Nephron (organoid): ENCODE measurements at regions not wholly inside any gene's neighbourhood (a gene's known extent, or its start where the extent isn't known, plus 50 kb on each side); places are given as distances from the start of the nearest gene placed in this dataset.

Experiments used
- H3K27ac Mint-ChIP-seq, 3 experiments: 2 replicates each; pipeline ENCODE4 v1.8.0; 2020; ENCODE audit warnings: mixed read lengths in 3 of 3, mild to moderate bottlenecking in 2 of 3, moderate library complexity in 1 of 3
- H3K27me3 Mint-ChIP-seq: 2 replicates; pipeline ENCODE4 v1.8.0; 2021; ENCODE audit warnings: low read depth, mild to moderate bottlenecking, moderate library complexity, mixed read lengths
- H3K36me3 Mint-ChIP-seq: 2 replicates; pipeline ENCODE4 v1.8.0; 2020; ENCODE audit warnings: low read depth, mixed read lengths
- H3K4me1 Mint-ChIP-seq: 2 replicates; pipeline ENCODE4 v1.8.0; 2020; ENCODE audit warnings: mixed read lengths
- H3K4me3 Mint-ChIP-seq, 3 experiments: 2 replicates each; pipeline ENCODE4 v1.8.0; 2020; ENCODE audit warnings: mild to moderate bottlenecking in 3 of 3, mixed read lengths in 3 of 3, moderate library complexity in 2 of 3
- H3K9me3 Mint-ChIP-seq: 2 replicates; pipeline ENCODE4 v1.8.0; 2020; ENCODE audit warnings: mixed read lengths
- TF ChIP-seq, protein P1 (sequence below), 3 experiments: fragments of 200-600 bp; sonication (generic); IDR thresholded peaks; one replicate each; pipeline ENCODE4 v1.5.0; 2021; ENCODE audit warnings: antibody characterized with exemption in 3 of 3; ENCODE audit not compliant: unreplicated experiment in 3 of 3

DNA sequence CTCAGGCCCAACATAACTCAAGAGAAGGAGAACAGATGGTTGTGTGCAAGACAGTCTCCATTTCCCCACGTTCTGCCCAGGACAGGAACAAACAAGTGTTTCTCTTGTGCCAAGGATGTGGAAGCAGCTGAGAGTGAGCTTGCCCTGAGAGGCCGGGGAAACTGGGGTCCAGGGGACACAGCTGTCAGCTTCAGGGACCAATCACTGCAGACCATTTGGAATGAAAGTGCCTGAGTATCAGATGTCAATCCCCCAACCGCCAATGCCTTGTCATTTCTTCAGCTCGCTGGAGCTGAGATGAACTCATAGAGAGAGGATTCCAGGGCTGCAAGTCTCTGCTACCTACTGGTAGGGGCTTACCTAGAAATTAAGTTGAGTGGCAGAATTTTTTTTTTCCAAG, 71.9 kb upstream of the METAP2 start:
- H3K36me3 Mint-ChIP-seq: no peaks in the 10 kb centered on the region
- TF ChIP-seq, protein P1, sequence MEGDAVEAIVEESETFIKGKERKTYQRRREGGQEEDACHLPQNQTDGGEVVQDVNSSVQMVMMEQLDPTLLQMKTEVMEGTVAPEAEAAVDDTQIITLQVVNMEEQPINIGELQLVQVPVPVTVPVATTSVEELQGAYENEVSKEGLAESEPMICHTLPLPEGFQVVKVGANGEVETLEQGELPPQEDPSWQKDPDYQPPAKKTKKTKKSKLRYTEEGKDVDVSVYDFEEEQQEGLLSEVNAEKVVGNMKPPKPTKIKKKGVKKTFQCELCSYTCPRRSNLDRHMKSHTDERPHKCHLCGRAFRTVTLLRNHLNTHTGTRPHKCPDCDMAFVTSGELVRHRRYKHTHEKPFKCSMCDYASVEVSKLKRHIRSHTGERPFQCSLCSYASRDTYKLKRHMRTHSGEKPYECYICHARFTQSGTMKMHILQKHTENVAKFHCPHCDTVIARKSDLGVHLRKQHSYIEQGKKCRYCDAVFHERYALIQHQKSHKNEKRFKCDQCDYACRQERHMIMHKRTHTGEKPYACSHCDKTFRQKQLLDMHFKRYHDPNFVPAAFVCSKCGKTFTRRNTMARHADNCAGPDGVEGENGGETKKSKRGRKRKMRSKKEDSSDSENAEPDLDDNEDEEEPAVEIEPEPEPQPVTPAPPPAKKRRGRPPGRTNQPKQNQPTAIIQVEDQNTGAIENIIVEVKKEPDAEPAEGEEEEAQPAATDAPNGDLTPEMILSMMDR (IDR thresholded peaks at IDR 0.05; ENCODE audit: unreplicated experiment in 3 of 3): no peak
- no peak overlapping the region for H3K4me3 Mint-ChIP-seq
- H3K27ac Mint-ChIP-seq: no peak overlapping the region
- peaks cover 7% of the 10 kb centered on the region for H3K4me1 Mint-ChIP-seq
- H3K9me3 Mint-ChIP-seq: peaks cover 3% of the 10 kb centered on the region
- H3K27me3 Mint-ChIP-seq: peaks cover 6% of the 10 kb centered on the region

DNA sequence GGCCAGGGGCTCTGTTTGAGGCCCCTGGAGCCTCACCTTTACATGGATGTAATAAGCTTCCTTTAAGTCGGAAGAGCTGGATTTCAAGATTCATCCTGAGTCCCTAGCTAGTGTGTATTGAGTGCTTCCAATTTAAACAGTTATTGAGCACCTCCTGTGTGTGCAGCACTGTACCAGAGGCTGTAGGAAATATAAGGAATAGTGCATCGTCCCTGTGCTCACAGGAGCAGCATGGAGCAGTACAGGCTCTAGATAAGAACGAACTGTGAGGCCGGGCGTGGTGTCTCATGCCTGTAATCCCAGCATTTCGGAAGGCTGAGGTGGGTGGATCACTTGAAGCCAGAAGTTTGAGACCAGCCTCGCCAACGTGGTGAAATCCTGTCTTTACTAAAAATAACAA, 65.8 kb upstream of the METAP2 start:
- no peaks in the 10 kb centered on the region for H3K9me3 Mint-ChIP-seq
- H3K4me3 Mint-ChIP-seq: no peak overlapping the region
- TF ChIP-seq, protein P1 (IDR thresholded peaks at IDR 0.05; ENCODE audit: unreplicated experiment in 3 of 3): no peak
- H3K27me3 Mint-ChIP-seq: peaks cover 3% of the 10 kb centered on the region
- H3K4me1 Mint-ChIP-seq: peaks cover 9% of the 10 kb centered on the region
- no peaks in the 10 kb centered on the region for H3K36me3 Mint-ChIP-seq
- H3K27ac Mint-ChIP-seq: peak overlapping the region in 1 of 3 experiments; percentile 20

DNA sequence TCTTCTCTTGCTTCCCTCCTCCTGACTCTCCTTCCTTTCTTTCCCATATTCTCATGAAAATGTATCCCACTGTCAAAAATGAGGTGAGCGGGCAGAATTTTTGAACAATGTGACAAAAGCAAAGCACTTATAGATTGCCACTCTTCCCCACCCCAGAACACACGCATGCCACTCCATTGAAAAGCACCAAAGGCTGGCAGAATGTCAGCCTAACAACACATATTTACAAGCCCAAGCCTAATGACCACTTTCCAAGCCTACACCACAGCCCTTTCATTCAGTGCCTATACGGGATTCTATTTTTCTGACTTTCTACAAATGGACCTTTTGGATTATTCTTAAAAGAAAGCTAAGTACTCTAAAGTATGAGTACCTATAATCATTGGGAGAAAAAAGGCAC, 62.9 kb upstream of the METAP2 start:
- Mint-ChIP-seq H3K27ac (no peak overlapping the region), H3K4me3 (no peak overlapping the region)

DNA sequence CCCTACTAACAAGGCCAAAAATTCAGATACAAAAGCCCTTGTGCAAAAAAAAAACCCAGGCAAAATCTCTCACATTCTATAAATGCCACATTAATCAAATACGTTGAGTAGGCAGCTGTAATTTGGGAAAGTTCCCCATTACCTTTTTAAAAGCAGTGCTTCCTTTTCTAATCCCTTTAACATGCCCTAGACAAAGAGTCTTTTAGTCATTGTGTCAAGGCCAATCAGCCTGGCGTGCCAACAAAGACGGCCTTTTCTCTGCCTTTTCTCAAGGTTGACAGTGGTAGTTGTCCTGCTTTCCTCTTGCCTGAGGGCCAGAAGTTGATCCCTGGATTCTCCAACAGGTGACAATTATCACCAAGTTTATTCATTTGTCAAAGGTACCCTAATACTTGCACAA, 62.5 kb upstream of the METAP2 start:
- Mint-ChIP-seq H3K36me3 (no peaks in the 10 kb centered on the region), H3K27ac (no peak overlapping the region), H3K27me3 (peaks cover 3% of the 10 kb centered on the region), H3K4me1 (peaks cover 9% of the 10 kb centered on the region), H3K4me3 (no peak overlapping the region), H3K9me3 (no peaks in the 10 kb centered on the region)
- TF ChIP-seq, protein P1 (IDR thresholded peaks at IDR 0.05; ENCODE audit: unreplicated experiment in 3 of 3): no peak

More for the DNA sequence above, 62.9 kb upstream of the METAP2 start:
- peaks cover 9% of the 10 kb centered on the region for H3K4me1 Mint-ChIP-seq
- peaks cover 3% of the 10 kb centered on the region for H3K27me3 Mint-ChIP-seq
- TF ChIP-seq, protein P1 (IDR thresholded peaks at IDR 0.05; ENCODE audit: unreplicated experiment in 3 of 3): no peak
- H3K9me3 Mint-ChIP-seq: no peaks in the 10 kb centered on the region
- no peaks in the 10 kb centered on the region for H3K36me3 Mint-ChIP-seq

- no peaks in the 10 kb centered on the region for H3K27me3 Mint-ChIP-seq
- no peaks in the 10 kb centered on the region for H3K9me3 Mint-ChIP-seq
- peak overlapping the region in 2 of 3 experiments; percentile 59 to 74 for H3K27ac Mint-ChIP-seq
- H3K36me3 Mint-ChIP-seq: no peaks in the 10 kb centered on the region
- H3K4me3 Mint-ChIP-seq: no peak overlapping the region
- peaks cover 18% of the 10 kb centered on the region for H3K4me1 Mint-ChIP-seq
- TF ChIP-seq, protein P1 (IDR thresholded peaks at IDR 0.05; ENCODE audit: unreplicated experiment in 3 of 3): no peak
These were observed 61.3 kb upstream of the METAP2 start for GRCh38 chr12:95412482-95413311.

GRCh38 chr12:95413576-95413975, 60.4 kb upstream of the METAP2 start:
- TF ChIP-seq, protein P1 (IDR thresholded peaks at IDR 0.05; ENCODE audit: unreplicated experiment in 3 of 3): no peak
- Mint-ChIP-seq H3K4me3 (no peak overlapping the region), H3K9me3 (no peaks in the 10 kb centered on the region), H3K36me3 (no peaks in the 10 kb centered on the region), H3K4me1 (peaks cover 22% of the 10 kb centered on the region), H3K27me3 (no peaks in the 10 kb centered on the region), H3K27ac (no peak overlapping the region)
